HG02642 (cell line): ENCODE measurements at regions not wholly inside any gene's neighbourhood (a gene's known extent, or its start where the extent isn't known, plus 50 kb on each side); places are given as distances from the start of the nearest gene placed in this dataset.
"Not testable (repeated sequence)": the region's sequence is repeated elsewhere in the genome, so short reads cannot be mapped to it uniquely, and the experiment has no call there.

Experiments
- ATAC-seq: cut with Tn5 transposase; IDR thresholded peaks from one replicate; pipeline ENCODE4 v1.9.1; 2021; ENCODE audit warnings: mild to moderate bottlenecking; ENCODE audit not compliant: unreplicated experiment, poor library complexity

GRCh38 chr16:29224675-29225074, 181.8 kb downstream of the NPIPB11 start:
- not testable (repeated sequence) for ATAC-seq

GRCh38 chr16:29222615-29223014, 183.9 kb downstream of the NPIPB11 start:
- ATAC-seq: not testable (repeated sequence)

DNA sequence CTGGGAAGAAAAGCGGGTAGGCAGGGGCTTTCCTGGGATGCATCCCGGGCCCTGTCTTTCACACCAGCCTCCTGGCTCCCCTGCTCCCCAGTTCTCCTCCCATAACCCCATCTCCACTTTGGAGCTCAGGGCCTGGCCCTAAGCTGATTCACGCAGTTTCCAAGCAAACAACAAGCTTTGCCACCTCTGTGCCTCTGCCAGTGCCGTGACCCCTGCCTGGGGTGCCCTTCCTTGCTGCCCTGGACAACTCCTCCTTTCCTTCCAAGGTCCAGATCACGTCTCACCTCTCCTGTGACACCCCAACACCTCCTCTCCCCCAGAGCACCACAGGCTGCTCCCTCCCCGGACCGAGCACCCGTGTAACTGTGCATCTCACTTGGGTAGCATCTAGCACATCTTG, 184.5 kb downstream of the NPIPB11 start:
- ATAC-seq: not testable (repeated sequence)

GRCh38 chr16:29221281-29221955, 185.1 kb downstream of the NPIPB11 start:
- not testable (repeated sequence) for ATAC-seq

GRCh38 chr16:29220647-29221191, 185.8 kb downstream of the NPIPB11 start:
- not testable (repeated sequence) for ATAC-seq

DNA sequence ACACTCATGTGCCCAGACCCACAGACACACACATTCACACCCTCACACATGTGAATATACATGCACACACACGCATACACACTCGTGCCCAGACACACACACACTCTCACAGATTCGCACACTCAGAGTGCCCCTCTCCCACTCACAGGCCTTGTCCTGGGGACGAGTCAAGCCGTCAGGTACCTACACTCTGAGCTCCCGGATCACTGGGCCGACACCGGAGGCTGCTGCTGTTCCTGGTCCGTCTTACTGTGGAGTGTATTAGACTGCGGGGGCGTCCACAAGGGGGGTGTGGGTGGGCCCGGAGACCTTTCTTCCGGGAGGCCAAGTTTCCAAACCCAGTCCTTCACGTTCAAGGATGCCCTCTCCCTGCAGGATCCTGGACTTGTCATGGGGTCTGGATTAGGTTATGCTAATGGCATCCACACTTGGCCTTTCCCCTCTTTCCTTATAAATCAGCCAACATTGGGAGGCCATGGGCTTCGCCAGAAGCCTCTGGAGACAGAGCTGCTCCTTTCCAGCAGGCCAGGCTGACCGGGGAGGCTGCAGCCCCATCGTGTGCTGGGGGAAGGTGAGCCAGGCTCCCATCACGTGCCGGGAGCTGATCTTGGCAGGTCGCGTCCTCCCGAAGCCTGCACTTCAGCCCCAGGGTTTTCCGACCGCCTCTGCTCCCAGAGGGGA, 186.4 kb downstream of the NPIPB11 start:
- ATAC-seq: not testable (repeated sequence)

DNA sequence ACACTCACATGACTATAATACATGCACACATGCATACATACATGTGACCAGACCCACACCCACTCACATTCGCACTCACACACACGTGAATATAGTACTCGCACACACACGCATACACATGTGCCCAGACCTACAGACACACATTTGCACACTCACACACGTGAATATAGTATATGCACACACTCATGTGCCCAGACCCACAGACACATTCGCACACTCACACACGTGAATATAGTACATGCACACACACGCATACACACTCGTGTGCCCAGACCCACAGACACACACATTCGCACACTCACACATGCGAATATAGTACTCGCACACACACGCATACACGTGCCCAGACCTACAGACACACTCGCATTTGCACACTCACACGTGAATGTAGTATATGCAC, 186.9 kb downstream of the NPIPB11 start:
- not testable (repeated sequence) for ATAC-seq

- not testable (repeated sequence) for ATAC-seq
These were observed 187.9 kb downstream of the NPIPB11 start for GRCh38 chr16:29218649-29219048.

DNA sequence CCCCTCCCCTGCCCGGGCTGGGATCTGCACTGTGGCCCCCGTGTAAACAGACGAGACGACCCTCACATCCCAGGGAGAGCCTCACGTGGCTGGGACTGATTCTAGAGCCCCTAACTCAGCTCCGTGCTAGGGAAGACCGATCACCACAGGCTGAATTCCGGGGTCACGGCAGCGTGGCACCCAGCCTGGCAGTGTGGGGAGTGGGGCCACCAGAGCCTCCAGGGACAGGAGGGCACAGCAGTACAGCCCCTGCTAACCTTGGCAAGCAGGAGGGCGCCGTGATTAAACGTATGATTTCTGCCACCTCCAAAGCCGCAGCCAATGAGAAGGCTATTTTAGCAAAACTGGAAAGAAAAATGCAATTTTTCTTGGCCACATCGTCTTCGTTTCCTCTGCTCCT, 188.3 kb downstream of the NPIPB11 start:
- ATAC-seq: not testable (repeated sequence)

- ATAC-seq: not testable (repeated sequence)
These were observed 188.8 kb downstream of the NPIPB11 start for GRCh38 chr16:29217752-29218126.

DNA sequence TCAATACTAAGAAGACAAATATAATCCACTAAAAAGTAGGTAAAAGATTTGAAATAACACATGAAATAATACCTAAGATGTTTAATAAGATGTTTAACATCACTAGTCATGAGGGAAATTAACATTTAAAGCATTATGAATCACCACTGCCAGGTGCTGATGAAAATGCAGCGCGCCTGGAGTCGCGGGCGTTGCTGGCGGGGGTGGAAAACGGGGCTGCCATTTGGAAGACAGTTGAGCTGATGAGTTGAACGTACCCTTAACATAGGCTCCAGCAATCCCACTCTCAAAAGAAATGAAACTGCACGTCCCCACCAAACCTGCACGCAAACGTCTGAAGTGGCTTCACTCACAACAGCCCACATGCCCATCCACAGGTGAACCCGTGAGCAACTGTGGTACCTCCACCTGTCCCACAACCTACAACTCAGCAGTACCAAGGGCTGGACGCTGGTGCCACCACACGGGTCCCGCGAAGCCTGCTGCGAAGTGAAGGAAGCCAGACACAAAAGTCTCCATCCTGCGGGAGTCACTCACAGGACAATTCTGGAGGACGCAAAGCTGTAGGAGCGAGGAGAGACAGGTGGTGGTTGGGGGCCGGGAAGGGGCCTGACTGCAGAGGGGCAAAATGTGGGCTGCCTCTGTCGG, 189.3 kb downstream of the NPIPB11 start:
- not testable (repeated sequence) for ATAC-seq

- not testable (repeated sequence) for ATAC-seq
These were observed 192.7 kb downstream of the NPIPB11 start for GRCh38 chr16:29213770-29214169.

GRCh38 chr16:29213251-29213650, 193.3 kb downstream of the NPIPB11 start:
- ATAC-seq: not testable (repeated sequence)

GRCh38 chr16:29212084-29213027, 194.2 kb downstream of the NPIPB11 start:
- not testable (repeated sequence) for ATAC-seq

DNA sequence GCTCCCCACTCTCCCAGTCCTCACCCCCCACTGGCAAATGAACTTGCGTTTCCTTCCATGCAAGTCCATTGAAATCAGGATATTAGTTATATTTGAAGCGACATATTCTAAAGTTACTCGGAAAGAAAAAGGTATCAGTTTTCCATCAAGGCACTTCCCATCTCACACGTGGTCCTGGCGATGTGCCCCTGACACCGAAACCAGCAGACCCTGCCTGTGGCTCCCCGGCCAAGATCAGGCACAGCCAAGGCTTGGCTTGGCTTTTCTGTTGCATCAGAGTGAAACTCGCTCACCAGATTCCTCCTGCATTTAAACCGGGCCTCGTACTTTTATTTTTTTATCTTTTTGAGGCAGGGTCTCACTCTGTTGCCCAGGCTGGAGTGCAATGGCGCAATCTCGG, 195.1 kb downstream of the NPIPB11 start:
- ATAC-seq: not testable (repeated sequence)

DNA sequence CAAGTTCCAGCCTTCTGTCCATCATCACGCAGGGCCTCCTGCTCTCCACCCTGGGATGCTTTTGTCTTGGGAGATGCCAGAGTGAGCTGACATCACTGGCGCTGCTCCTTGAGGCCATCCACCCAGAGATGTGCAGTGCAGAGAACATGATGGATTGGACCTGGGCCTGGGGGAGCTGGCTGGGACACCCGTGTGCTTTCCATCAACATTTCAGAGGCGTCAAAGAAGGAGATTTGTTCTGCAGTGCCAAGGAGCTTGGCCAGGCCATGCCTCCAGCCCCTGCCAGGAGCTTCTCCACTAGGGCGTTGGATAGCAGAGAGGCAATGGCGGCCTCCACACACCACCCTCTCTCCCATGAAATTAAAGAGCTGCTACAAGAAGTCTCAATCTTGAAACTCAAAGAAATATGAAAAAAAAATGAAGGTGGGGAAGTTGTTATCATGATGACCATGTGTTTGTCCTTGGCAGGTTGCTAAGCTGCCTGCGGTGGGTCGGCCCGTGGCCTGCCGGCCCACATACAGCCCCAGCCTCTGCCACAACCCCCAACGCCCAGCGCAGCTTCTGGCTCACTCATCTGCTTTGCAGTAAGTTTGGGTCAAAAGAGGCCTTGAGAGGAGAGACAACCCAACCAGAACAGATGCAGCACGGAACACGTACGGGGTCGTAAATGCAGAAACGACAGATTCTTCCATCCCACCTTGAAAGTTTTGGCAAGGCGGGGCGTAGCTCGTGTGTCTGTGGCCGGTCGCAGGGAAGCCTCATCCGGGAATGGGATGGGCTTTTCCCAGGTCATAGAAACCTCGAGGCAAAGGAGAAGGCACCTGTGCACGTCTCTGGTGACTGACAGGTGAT, 196.0 kb downstream of the NPIPB11 start:
- ATAC-seq: not testable (repeated sequence)

- ATAC-seq: not testable (repeated sequence)
These were observed 200.4 kb downstream of the NPIPB11 start for GRCh38 chr16:29206120-29206519.

GRCh38 chr16:29205151-29205550, 201.4 kb downstream of the NPIPB11 start:
- ATAC-seq: not testable (repeated sequence)

DNA sequence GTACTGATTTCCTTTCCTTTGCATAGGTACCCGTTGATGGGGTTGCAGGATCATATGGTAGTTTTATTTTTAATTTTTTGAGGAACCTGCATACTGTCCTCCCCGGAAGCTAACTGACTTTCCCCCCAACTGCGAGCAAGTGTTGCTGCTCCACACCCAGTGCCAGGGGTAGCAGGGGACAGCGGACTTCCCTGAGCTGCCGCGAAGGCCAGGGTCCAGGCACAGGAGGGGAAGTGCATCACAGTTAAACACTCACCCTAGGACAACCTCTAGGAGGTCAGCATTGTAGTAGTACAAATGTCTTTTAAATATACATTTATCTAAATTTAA, 201.7 kb downstream of the NPIPB11 start:
- no peak for ATAC-seq
